BE2C (cell line): ENCODE measurements at regions not wholly inside any gene's neighbourhood (a gene's known extent, or its start where the extent isn't known, plus 50 kb on each side); places are given as distances from the start of the nearest gene placed in this dataset.
"Not testable (repeated sequence)": the region's sequence is repeated elsewhere in the genome, so short reads cannot be mapped to it uniquely, and the experiment has no call there.

Experiments
- DNase-seq: peaks from one replicate; pipeline ENCODE4 v3.0.0-alpha.2; 2020
- H3K27me3 ChIP-seq: fragments of 250-450 bp; sonication (Bioruptor Pico); 2 replicates; pipeline ENCODE4 v1.5.1; 2020; ENCODE audit warnings: mild to moderate bottlenecking
- H3K36me3 ChIP-seq: fragments of 250-450 bp; sonication (Bioruptor Pico); 2 replicates; pipeline ENCODE4 v1.5.1; 2020; ENCODE audit warnings: mild to moderate bottlenecking
- H3K4me1 ChIP-seq: fragments of 250-450 bp; sonication (Bioruptor Pico); 2 replicates; pipeline ENCODE4 v1.5.1; 2020
- H3K4me3 ChIP-seq: 2 replicates; pipeline ENCODE4 v1.5.1; 2011; ENCODE audit warnings: low read depth, low read length
- H3K9me3 ChIP-seq: fragments of 250-450 bp; sonication (Bioruptor Pico); 2 replicates; pipeline ENCODE4 v1.5.1; 2020
- TF ChIP-seq, protein P1 (sequence below): IDR thresholded peaks from 2 replicates; pipeline ENCODE4 v1.5.1; 2012; ENCODE audit warnings: mild to moderate bottlenecking, low read depth, low read length

- H3K4me3 ChIP-seq: no peak overlapping the region
- no peak for DNase-seq
- no peaks in the 10 kb centered on the region for H3K9me3 ChIP-seq
- no peaks in the 10 kb centered on the region for H3K4me1 ChIP-seq
- TF ChIP-seq, protein P1, sequence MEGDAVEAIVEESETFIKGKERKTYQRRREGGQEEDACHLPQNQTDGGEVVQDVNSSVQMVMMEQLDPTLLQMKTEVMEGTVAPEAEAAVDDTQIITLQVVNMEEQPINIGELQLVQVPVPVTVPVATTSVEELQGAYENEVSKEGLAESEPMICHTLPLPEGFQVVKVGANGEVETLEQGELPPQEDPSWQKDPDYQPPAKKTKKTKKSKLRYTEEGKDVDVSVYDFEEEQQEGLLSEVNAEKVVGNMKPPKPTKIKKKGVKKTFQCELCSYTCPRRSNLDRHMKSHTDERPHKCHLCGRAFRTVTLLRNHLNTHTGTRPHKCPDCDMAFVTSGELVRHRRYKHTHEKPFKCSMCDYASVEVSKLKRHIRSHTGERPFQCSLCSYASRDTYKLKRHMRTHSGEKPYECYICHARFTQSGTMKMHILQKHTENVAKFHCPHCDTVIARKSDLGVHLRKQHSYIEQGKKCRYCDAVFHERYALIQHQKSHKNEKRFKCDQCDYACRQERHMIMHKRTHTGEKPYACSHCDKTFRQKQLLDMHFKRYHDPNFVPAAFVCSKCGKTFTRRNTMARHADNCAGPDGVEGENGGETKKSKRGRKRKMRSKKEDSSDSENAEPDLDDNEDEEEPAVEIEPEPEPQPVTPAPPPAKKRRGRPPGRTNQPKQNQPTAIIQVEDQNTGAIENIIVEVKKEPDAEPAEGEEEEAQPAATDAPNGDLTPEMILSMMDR: no peak
- no peaks in the 10 kb centered on the region for H3K27me3 ChIP-seq
- H3K36me3 ChIP-seq: no peaks in the 10 kb centered on the region
These were observed 862.2 kb downstream of the RPS29 start for GRCh38 chr14:48723841-48724495.

GRCh38 chr14:48714366-48714765, 871.8 kb downstream of the RPS29 start:
- no peaks in the 10 kb centered on the region for H3K9me3 ChIP-seq
- H3K4me1 ChIP-seq: no peaks in the 10 kb centered on the region
- no peak overlapping the region for H3K4me3 ChIP-seq
- no peaks in the 10 kb centered on the region for H3K27me3 ChIP-seq
- H3K36me3 ChIP-seq: no peaks in the 10 kb centered on the region
- DNase-seq: no peak
- TF ChIP-seq, protein P1: no peak

DNA sequence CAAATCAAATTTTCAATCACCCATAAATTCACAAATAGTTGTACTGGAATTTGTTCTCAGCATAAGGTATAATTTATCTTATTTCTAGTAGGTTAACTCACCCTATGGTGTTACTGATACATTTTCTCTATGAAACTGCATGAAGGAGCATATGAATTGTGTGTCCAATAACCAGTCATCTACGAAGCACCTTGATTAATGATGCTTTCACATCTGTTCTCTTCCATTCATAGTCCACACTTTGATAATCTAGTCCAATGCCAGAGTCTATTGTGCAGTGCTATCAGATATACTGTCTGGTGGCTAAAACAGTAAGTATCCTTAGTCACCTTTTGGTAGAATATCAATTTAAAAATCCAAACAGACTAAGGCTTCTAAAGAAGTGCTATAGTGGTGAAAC, 876.0 kb downstream of the RPS29 start:
- Histone ChIP-seq H3K4me3 (no peak overlapping the region), H3K36me3 (no peaks in the 10 kb centered on the region), H3K9me3 (no peaks in the 10 kb centered on the region), H3K4me1 (no peaks in the 10 kb centered on the region), H3K27me3 (no peaks in the 10 kb centered on the region)
- no peak for DNase-seq
- TF ChIP-seq, protein P1: no peak

DNA sequence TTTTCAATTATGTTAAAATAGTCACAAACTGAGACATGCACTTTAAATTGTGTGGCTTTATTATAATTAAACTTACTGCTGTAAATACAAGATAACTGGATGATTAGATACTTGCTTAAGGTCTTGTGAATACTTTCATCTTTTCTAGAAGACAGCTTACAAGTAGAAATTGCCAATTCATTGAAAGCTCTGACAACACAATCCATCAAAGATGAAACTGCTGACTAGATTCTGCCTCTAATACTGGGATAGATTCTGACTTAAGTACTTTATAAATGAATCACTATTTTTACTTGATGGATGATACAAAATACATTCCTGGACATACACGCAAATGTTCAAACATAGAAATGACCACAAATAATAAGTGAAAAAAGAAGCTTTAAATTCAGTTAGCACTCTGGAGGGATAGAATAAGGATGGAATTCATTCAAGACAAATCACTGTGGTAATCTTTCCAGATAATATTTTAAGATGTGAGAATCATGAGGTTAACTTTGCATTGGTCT, 876.8 kb downstream of the RPS29 start:
- Histone ChIP-seq H3K27me3 (no peaks in the 10 kb centered on the region), H3K4me1 (no peaks in the 10 kb centered on the region), H3K4me3 (no peak overlapping the region), H3K9me3 (no peaks in the 10 kb centered on the region), H3K36me3 (no peaks in the 10 kb centered on the region)
- TF ChIP-seq, protein P1: no peak
- DNase-seq: no peak

- DNase-seq: no peak
- no peaks in the 10 kb centered on the region for H3K4me1 ChIP-seq
- H3K9me3 ChIP-seq: no peaks in the 10 kb centered on the region
- no peaks in the 10 kb centered on the region for H3K27me3 ChIP-seq
- no peaks in the 10 kb centered on the region for H3K36me3 ChIP-seq
- H3K4me3 ChIP-seq: no peak overlapping the region
- TF ChIP-seq, protein P1: no peak
These were observed 881.5 kb downstream of the RPS29 start for GRCh38 chr14:48704639-48705038.

- Histone ChIP-seq H3K4me3 (no peak overlapping the region), H3K27me3 (no peaks in the 10 kb centered on the region), H3K36me3 (no peaks in the 10 kb centered on the region), H3K9me3 (no peaks in the 10 kb centered on the region), H3K4me1 (no peaks in the 10 kb centered on the region)
- TF ChIP-seq, protein P1: no peak
- no peak for DNase-seq
These were observed 882.3 kb downstream of the RPS29 start for GRCh38 chr14:48703728-48704467.

- H3K4me1 ChIP-seq, H3K4me3 ChIP-seq, H3K9me3 ChIP-seq, H3K27me3 ChIP-seq, H3K36me3 ChIP-seq, DNase-seq: not testable (repeated sequence)
These were observed 888.8 kb downstream of the RPS29 start for GRCh38 chr14:48697362-48697761.
